Caco-2 (cell line): ENCODE measurements at regions not wholly inside any gene's neighbourhood (a gene's known extent, or its start where the extent isn't known, plus 50 kb on each side); places are given as distances from the start of the nearest gene placed in this dataset.

Source experiments
- BruUV-seq: library from RNA; stranded (reverse); fragments of 400-500 nt; replicated peaks from 2 replicates; lab custom pipeline; 2021; lab: Mats Ljungman, UMichigan
- CTCF ChIA-PET: fragments of 300-600 bp; sonication (Branson Sonifier 250); formaldehyde crosslinking; loops from one replicate; lab custom pipeline; 2022; ENCODE audit warnings: antibody characterized with exemption; lab: Charles Lee
- POLR2A ChIA-PET: fragments of 300-600 bp; sonication (Branson Sonifier 250); formaldehyde crosslinking; loops from one replicate; lab custom pipeline; 2022; ENCODE audit warnings: antibody characterized with exemption; lab: Charles Lee
- DNase-seq, 2 experiments: peaks; one replicate each; pipeline versions ENCODE4 v3.0.0 to v3.0.0-alpha.2; 2020 to 2022
- H3K27me3 ChIP-seq: replicated peaks from 2 replicates; pipeline ENCODE4 v1.6.0; 2011; ENCODE audit warnings: low read length; ENCODE audit not compliant: control insufficient read depth, insufficient read depth
- H3K36me3 ChIP-seq: 2 replicates; pipeline ENCODE4 v1.5.1; 2011; ENCODE audit warnings: low read length; ENCODE audit not compliant: control insufficient read depth, insufficient read depth
- H3K4me1 ChIP-seq: fragments of 250-450 bp; sonication (Bioruptor Pico); 2 replicates; pipeline ENCODE4 v1.5.1; 2020; ENCODE audit warnings: mild to moderate bottlenecking
- H3K4me3 ChIP-seq: 2 replicates; pipeline ENCODE4 v1.5.1; 2011; ENCODE audit warnings: low read depth, mild to moderate bottlenecking, control low read depth, low read length
- H3K9me3 ChIP-seq: fragments of 250-450 bp; sonication (Bioruptor Pico); 2 replicates; pipeline ENCODE4 v1.5.1; 2020; ENCODE audit warnings: mild to moderate bottlenecking, moderate library complexity
- H3K27ac Mint-ChIP-seq: one replicate; pipeline ENCODE4 v1.8.0; 2022; ENCODE audit warnings: mixed read lengths; ENCODE audit not compliant: unreplicated experiment
- H3K27me3 Mint-ChIP-seq: one replicate; pipeline ENCODE4 v1.8.0; 2022; ENCODE audit warnings: mixed read lengths; ENCODE audit not compliant: insufficient read depth, unreplicated experiment
- H3K36me3 Mint-ChIP-seq: one replicate; pipeline ENCODE4 v1.8.0; 2022; ENCODE audit warnings: mild to moderate bottlenecking, mixed read lengths; ENCODE audit not compliant: insufficient read depth, unreplicated experiment
- H3K4me1 Mint-ChIP-seq: one replicate; pipeline ENCODE4 v1.8.0; 2022; ENCODE audit warnings: low read depth, mixed read lengths; ENCODE audit not compliant: unreplicated experiment
- H3K4me3 Mint-ChIP-seq: one replicate; pipeline ENCODE4 v1.8.0; 2022; ENCODE audit warnings: mild to moderate bottlenecking, moderate library complexity, mixed read lengths; ENCODE audit not compliant: unreplicated experiment
- H3K9me3 Mint-ChIP-seq: one replicate; pipeline ENCODE4 v1.8.0; 2022; ENCODE audit warnings: mixed read lengths; ENCODE audit not compliant: unreplicated experiment
- intact Hi-C: fragments of 100-400 bp; cut with micrococcal nuclease; formaldehyde crosslinking; loops from one replicate; pipeline ENCODE4 v1.10.0; 2022; ENCODE audit not compliant: unreplicated experiment
- TF ChIP-seq, protein P1 (sequence below), 2 experiments: fragments of 200-600 bp in 1 of 2; IDR thresholded peaks; 1 replicate in 1 of 2; 2 replicates in 1 of 2; pipeline versions ENCODE4 v1.5.1 to v1.8.0; 2011 to 2022; ENCODE audit warnings: antibody characterized with exemption in 1 of 2, control low read depth in 1 of 2, inconsistent platforms in 1 of 2, low read depth in 1 of 2, low read length in 1 of 2, mild to moderate bottlenecking in 1 of 2, moderate library complexity in 1 of 2; ENCODE audit not compliant: insufficient read depth in 1 of 2, severe bottlenecking in 1 of 2, unreplicated experiment in 1 of 2

- no peak overlapping the region for H3K27ac Mint-ChIP-seq
- no peak overlapping the region for H3K4me3 Mint-ChIP-seq
- no peaks in the 10 kb centered on the region for H3K27me3 ChIP-seq
- H3K4me1 ChIP-seq = peaks cover 4% of the 10 kb centered on the region; the same call in 1 of the 2 replicates
- no TSS peak for BruUV-seq
- POLR2A ChIA-PET = no interaction called here
- no peaks in the 10 kb centered on the region for H3K36me3 ChIP-seq
- TF ChIP-seq, protein P1, sequence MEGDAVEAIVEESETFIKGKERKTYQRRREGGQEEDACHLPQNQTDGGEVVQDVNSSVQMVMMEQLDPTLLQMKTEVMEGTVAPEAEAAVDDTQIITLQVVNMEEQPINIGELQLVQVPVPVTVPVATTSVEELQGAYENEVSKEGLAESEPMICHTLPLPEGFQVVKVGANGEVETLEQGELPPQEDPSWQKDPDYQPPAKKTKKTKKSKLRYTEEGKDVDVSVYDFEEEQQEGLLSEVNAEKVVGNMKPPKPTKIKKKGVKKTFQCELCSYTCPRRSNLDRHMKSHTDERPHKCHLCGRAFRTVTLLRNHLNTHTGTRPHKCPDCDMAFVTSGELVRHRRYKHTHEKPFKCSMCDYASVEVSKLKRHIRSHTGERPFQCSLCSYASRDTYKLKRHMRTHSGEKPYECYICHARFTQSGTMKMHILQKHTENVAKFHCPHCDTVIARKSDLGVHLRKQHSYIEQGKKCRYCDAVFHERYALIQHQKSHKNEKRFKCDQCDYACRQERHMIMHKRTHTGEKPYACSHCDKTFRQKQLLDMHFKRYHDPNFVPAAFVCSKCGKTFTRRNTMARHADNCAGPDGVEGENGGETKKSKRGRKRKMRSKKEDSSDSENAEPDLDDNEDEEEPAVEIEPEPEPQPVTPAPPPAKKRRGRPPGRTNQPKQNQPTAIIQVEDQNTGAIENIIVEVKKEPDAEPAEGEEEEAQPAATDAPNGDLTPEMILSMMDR (IDR thresholded peaks at IDR 0.05; ENCODE audit: insufficient read depth in 1 of 2, low read depth in 1 of 2, low read length in 1 of 2, severe bottlenecking in 1 of 2, unreplicated experiment in 1 of 2) = no peak
- intact Hi-C loops = no loop called here
- no peaks in the 10 kb centered on the region for H3K27me3 Mint-ChIP-seq
- H3K9me3 Mint-ChIP-seq = no peaks in the 10 kb centered on the region
- H3K4me1 Mint-ChIP-seq = peaks cover 17% of the 10 kb centered on the region
- peaks cover 5% of the 10 kb centered on the region for H3K36me3 Mint-ChIP-seq
- CTCF ChIA-PET = no interaction called here
- H3K9me3 ChIP-seq = no peaks in the 10 kb centered on the region
- no peak for DNase-seq
- no peak overlapping the region for H3K4me3 ChIP-seq
Measured at GRCh38 chr11:88405853-88406252, 68.3 kb upstream of the CTSC start.

GRCh38 chr11:88404932-88405710 lies 67.6 kb upstream of the CTSC start:
- H3K27ac Mint-ChIP-seq = no peak overlapping the region
- H3K9me3 Mint-ChIP-seq = no peaks in the 10 kb centered on the region
- peaks cover 4% of the 10 kb centered on the region; the same call in 1 of the 2 replicates for H3K4me1 ChIP-seq
- ChIA-PET POLR2A (no interaction called here), CTCF (no interaction called here)
- no peak for DNase-seq
- peaks cover 5% of the 10 kb centered on the region for H3K36me3 Mint-ChIP-seq
- no peak overlapping the region for H3K4me3 Mint-ChIP-seq
- peaks cover 18% of the 10 kb centered on the region for H3K4me1 Mint-ChIP-seq
- TF ChIP-seq, protein P1 (IDR thresholded peaks at IDR 0.05; ENCODE audit: insufficient read depth in 1 of 2, low read depth in 1 of 2, low read length in 1 of 2, severe bottlenecking in 1 of 2, unreplicated experiment in 1 of 2) = no peak
- H3K9me3 ChIP-seq = no peaks in the 10 kb centered on the region
- H3K27me3 ChIP-seq = no peaks in the 10 kb centered on the region
- no peak overlapping the region for H3K4me3 ChIP-seq
- H3K36me3 ChIP-seq = no peaks in the 10 kb centered on the region
- intact Hi-C loops = no loop called here
- no peaks in the 10 kb centered on the region for H3K27me3 Mint-ChIP-seq
- no TSS peak for BruUV-seq

DNA sequence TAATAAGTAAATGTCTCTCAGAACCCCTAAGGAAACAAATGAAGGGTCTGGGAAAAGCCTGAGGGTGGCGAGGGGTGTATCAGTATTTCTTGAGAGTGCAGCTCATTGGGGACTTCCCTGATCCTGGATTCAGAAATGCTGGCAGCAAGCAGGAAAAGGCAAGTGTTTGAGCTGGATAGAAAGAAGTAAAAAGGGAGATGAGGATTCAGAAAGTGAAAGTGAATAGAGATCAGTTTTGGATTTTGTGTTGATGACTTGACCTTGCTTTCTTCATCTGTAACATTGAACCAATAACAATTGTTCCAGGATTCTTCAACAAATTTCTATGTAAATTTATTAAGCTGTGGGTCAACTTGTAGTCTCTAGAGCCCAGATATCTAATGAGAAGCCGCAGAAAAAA lies 66.9 kb upstream of the CTSC start:
- Mint-ChIP-seq H3K27me3 (no peaks in the 10 kb centered on the region), H3K4me3 (no peak overlapping the region), H3K36me3 (peaks cover 5% of the 10 kb centered on the region), H3K27ac (no peak overlapping the region), H3K9me3 (no peaks in the 10 kb centered on the region), H3K4me1 (peaks cover 25% of the 10 kb centered on the region)
- H3K36me3 ChIP-seq = no peaks in the 10 kb centered on the region
- H3K9me3 ChIP-seq = no peaks in the 10 kb centered on the region
- TF ChIP-seq, protein P1 (IDR thresholded peaks at IDR 0.05; ENCODE audit: insufficient read depth in 1 of 2, low read depth in 1 of 2, low read length in 1 of 2, severe bottlenecking in 1 of 2, unreplicated experiment in 1 of 2) = no peak
- no peaks in the 10 kb centered on the region for H3K27me3 ChIP-seq
- CTCF ChIA-PET = no interaction called here
- DNase-seq = no peak
- intact Hi-C loops = no loop called here
- POLR2A ChIA-PET = no interaction called here
- H3K4me3 ChIP-seq = no peak overlapping the region
- peaks cover 4% of the 10 kb centered on the region; the same call in 1 of the 2 replicates for H3K4me1 ChIP-seq
- BruUV-seq = no TSS peak
